Kidney (tissue), 13 donors: ENCODE measurements at regions not wholly inside any gene's neighbourhood (a gene's known extent, or its start where the extent isn't known, plus 50 kb on each side); places are given as distances from the start of the nearest gene placed in this dataset.

Source experiments
- DNase-seq, 5 donors: peaks; one replicate each; pipeline ENCODE4 v3.0.0-alpha.2; 2013 to 2020
- FAIRE-seq: peaks from 2 replicates; lab custom pipeline; 2012; peaks lifted over from hg19 to GRCh38; lab: Jason Lieb, UNC
- H3K27ac ChIP-seq, 2 donors: one replicate each; pipeline ENCODE4 v1.7.0; 2013; ENCODE audit warnings: low read depth in 2 of 2, low read length in 2 of 2, inconsistent platforms in 1 of 2
- H3K27me3 ChIP-seq: one replicate; pipeline ENCODE4 v1.7.1; 2013; ENCODE audit warnings: low read length, inconsistent platforms; ENCODE audit not compliant: control insufficient read depth, insufficient read depth
- H3K36me3 ChIP-seq, 3 donors: one replicate each; pipeline versions ENCODE4 v1.7.0 to v1.7.1; 2013; ENCODE audit warnings: low read length in 3 of 3, control low read depth in 1 of 3, inconsistent platforms in 1 of 3; ENCODE audit not compliant: insufficient read depth in 3 of 3, control insufficient read depth in 2 of 3
- H3K4me1 ChIP-seq, 3 donors: one replicate each; pipeline versions ENCODE4 v1.7.0 to v1.7.1; 2013; ENCODE audit warnings: low read length in 3 of 3, inconsistent platforms in 1 of 3, low read depth in 1 of 3; ENCODE audit not compliant: control insufficient read depth in 2 of 3, insufficient read depth in 2 of 3
- H3K4me3 ChIP-seq, 3 donors: one replicate each; pipeline versions ENCODE4 v1.7.0 to v1.8.1; 2013; ENCODE audit warnings: low read length in 3 of 3, control low read depth in 1 of 3, inconsistent platforms in 1 of 3
- H3K9ac ChIP-seq, 3 donors: one replicate each; pipeline versions ENCODE4 v1.7.0 to v1.7.1; 2013; ENCODE audit warnings: low read length in 3 of 3, control low read depth in 1 of 3, inconsistent platforms in 1 of 3
- H3K9me3 ChIP-seq, 3 donors: one replicate each; pipeline versions ENCODE4 v1.7.0 to v1.7.1; 2013; ENCODE audit warnings: low read length in 3 of 3, control low read depth in 1 of 3, inconsistent platforms in 1 of 3; ENCODE audit not compliant: control insufficient read depth in 2 of 3, insufficient read depth in 1 of 3
- intact Hi-C: fragments of 100-400 bp; cut with DNase I; formaldehyde crosslinking; loops from one replicate; pipeline ENCODE4 v1.11.1; 2022
- TF ChIP-seq, protein P1 (sequence below): IDR thresholded peaks from 3 replicates; pipeline ENCODE4 v1.5.1; 2012; ENCODE audit warnings: mild to moderate bottlenecking, moderate library complexity, borderline replicate concordance; ENCODE audit not compliant: insufficient read depth; ENCODE audit errors: extremely low read depth
- donor health status: control.
- donor health status: control.
- donor health status: control.
- donor health status: control.
- donor health status: control.
- donor health status: DM: yes; HTN: yes; CAD: no.
- donor health status: Normal renal cell carcinoma (clear cell type).

DNA sequence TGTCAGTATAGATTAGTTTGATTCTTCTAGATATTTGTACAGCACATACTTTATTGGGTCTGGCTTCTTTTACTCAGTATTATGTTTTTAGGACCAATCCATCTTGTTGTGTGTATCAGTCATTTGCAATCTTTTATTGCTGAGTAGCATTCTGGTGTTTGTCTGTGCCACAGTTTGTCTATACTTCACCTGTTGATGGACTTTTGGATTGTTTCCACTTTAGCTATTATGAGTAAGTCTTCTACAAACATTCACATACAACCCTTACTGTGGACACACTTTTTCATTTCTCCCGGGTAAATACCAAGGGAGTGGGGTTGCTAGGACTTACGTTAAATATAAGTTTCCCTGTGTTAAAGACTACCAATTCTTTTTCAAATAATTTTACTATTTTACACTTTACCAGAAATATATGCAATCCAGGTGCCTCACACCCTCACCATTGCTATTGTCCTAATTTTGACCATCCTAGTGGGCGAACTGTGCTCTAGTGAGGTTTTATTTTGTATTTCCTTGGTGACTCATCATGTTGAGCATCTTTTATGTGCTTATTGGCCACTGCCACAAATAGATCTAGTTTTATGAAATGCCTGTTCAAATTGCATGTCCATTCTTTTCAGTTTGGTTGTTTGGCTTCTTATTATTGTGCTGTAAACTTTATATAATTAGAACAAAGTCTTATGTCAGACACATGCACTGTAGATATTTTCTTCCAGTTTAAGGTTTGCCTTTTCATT is 304.7 kb upstream of the TMTC1 start:
- no peak overlapping the region for H3K4me3 ChIP-seq
- H3K9me3 ChIP-seq = no peaks in the 10 kb centered on the region
- no peaks in the 10 kb centered on the region for H3K4me1 ChIP-seq
- FAIRE-seq = no peak
- intact Hi-C loops = no loop called here
- no peaks in the 10 kb centered on the region for H3K36me3 ChIP-seq
- H3K27ac ChIP-seq = no peak overlapping the region
- no peaks in the 10 kb centered on the region for H3K27me3 ChIP-seq
- TF ChIP-seq, protein P1, sequence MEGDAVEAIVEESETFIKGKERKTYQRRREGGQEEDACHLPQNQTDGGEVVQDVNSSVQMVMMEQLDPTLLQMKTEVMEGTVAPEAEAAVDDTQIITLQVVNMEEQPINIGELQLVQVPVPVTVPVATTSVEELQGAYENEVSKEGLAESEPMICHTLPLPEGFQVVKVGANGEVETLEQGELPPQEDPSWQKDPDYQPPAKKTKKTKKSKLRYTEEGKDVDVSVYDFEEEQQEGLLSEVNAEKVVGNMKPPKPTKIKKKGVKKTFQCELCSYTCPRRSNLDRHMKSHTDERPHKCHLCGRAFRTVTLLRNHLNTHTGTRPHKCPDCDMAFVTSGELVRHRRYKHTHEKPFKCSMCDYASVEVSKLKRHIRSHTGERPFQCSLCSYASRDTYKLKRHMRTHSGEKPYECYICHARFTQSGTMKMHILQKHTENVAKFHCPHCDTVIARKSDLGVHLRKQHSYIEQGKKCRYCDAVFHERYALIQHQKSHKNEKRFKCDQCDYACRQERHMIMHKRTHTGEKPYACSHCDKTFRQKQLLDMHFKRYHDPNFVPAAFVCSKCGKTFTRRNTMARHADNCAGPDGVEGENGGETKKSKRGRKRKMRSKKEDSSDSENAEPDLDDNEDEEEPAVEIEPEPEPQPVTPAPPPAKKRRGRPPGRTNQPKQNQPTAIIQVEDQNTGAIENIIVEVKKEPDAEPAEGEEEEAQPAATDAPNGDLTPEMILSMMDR = no peak
- H3K9ac ChIP-seq = no peak overlapping the region
- DNase-seq = no peak

DNA sequence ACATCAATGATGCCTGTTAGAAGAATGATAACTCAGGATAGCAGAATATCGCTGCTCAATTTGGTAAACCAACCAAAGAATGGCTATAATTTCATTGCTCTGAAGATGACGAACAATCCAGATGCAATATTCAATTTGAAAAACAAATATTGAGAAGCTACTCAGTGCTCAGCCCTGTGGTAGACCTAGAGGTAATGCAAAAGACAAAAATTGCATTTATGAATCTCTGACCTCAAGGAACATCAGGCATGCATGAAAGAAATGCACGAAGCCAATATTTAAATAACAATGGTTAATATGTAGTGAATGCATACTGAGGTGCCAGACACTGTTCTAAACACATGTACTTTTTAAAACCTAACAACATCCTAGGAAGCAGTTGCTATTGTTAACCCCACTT is 298.6 kb upstream of the TMTC1 start:
- FAIRE-seq (no peak), DNase-seq (no peak)
- Histone ChIP-seq H3K9me3 (no peaks in the 10 kb centered on the region), H3K4me3 (no peak overlapping the region), H3K4me1 (no peaks in the 10 kb centered on the region), H3K27ac (no peak overlapping the region), H3K36me3 (no peaks in the 10 kb centered on the region), H3K27me3 (no peaks in the 10 kb centered on the region), H3K9ac (no peak overlapping the region)
- TF ChIP-seq, protein P1 = no peak
- intact Hi-C loops = no loop called here

GRCh38 chr12:30074916-30075315 is 291.2 kb upstream of the TMTC1 start:
- no peaks in the 10 kb centered on the region for H3K27me3 ChIP-seq
- H3K4me1 ChIP-seq = no peaks in the 10 kb centered on the region
- H3K9ac ChIP-seq = no peak overlapping the region
- no peak for FAIRE-seq
- no peaks in the 10 kb centered on the region for H3K9me3 ChIP-seq
- TF ChIP-seq, protein P1 = no peak
- DNase-seq = no peak
- no peaks in the 10 kb centered on the region for H3K36me3 ChIP-seq
- intact Hi-C loops = no loop called here
- H3K4me3 ChIP-seq = no peak overlapping the region
- no peak overlapping the region for H3K27ac ChIP-seq

DNA sequence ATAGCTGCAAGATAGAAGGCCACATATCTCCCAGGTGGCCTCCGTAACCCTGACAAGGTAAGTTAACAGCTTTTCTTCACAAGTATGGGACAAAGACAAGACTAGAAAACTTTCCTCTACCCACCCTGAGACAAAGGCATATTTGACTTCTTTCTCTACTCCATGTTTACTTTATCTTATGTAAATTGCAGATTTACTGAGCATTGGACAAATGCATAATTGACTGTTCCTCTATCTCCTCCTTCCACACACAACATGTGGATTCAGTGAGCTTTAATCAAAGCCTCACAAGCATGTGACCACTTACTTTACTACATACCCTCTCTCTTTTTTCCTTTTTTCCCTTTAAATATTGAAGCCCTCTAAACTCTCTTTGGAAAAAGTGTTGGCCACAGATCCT is 289.1 kb upstream of the TMTC1 start:
- no peaks in the 10 kb centered on the region for H3K4me1 ChIP-seq
- no peak overlapping the region for H3K4me3 ChIP-seq
- H3K27ac ChIP-seq = no peak overlapping the region
- intact Hi-C loops = no loop called here
- no peaks in the 10 kb centered on the region for H3K9me3 ChIP-seq
- FAIRE-seq (no peak), DNase-seq (no peak)
- no peak overlapping the region for H3K9ac ChIP-seq
- no peaks in the 10 kb centered on the region for H3K27me3 ChIP-seq
- TF ChIP-seq, protein P1 = no peak
- H3K36me3 ChIP-seq = no peaks in the 10 kb centered on the region
